GM21619 (cell line): ENCODE measurements at regions not wholly inside any gene's neighbourhood (a gene's known extent, or its start where the extent isn't known, plus 50 kb on each side); places are given as distances from the start of the nearest gene placed in this dataset.
"Not testable (repeated sequence)": the region's sequence is repeated elsewhere in the genome, so short reads cannot be mapped to it uniquely, and the experiment has no call there.

Experiments used
- ATAC-seq: cut with Tn5 transposase; IDR thresholded peaks from one replicate; pipeline ENCODE4 v1.9.1; 2021; ENCODE audit not compliant: unreplicated experiment

GRCh38 chr4:138460477-138461414 is 218.6 kb upstream of the SLC7A11 start:
- ATAC-seq = no peak

GRCh38 chr4:138458751-138459150 is 216.6 kb upstream of the SLC7A11 start:
- no peak for ATAC-seq

GRCh38 chr4:138456349-138456748 is 214.2 kb upstream of the SLC7A11 start:
- not testable (repeated sequence) for ATAC-seq

GRCh38 chr4:138455097-138455496 is 212.9 kb upstream of the SLC7A11 start:
- ATAC-seq = no peak

GRCh38 chr4:138452826-138453225 is 210.7 kb upstream of the SLC7A11 start:
- ATAC-seq = no peak

GRCh38 chr4:138451276-138451663 is 209.1 kb upstream of the SLC7A11 start:
- ATAC-seq = no peak

- ATAC-seq = no peak
Observed at GRCh38 chr4:138450546-138451275, 208.6 kb upstream of the SLC7A11 start.

- no peak for ATAC-seq
Observed at GRCh38 chr4:138449938-138450337, 207.8 kb upstream of the SLC7A11 start.

GRCh38 chr4:138448169-138448568 is 206.0 kb upstream of the SLC7A11 start:
- ATAC-seq = no peak

GRCh38 chr4:138446456-138446855 is 204.3 kb upstream of the SLC7A11 start:
- no peak for ATAC-seq

- ATAC-seq = no peak
Observed at GRCh38 chr4:138445098-138445497, 202.9 kb upstream of the SLC7A11 start.

GRCh38 chr4:138444260-138444659 is 202.1 kb upstream of the SLC7A11 start:
- ATAC-seq = no peak

GRCh38 chr4:138439143-138439581 is 197.0 kb upstream of the SLC7A11 start:
- no peak for ATAC-seq

GRCh38 chr4:138438608-138439007 is 196.5 kb upstream of the SLC7A11 start:
- ATAC-seq = no peak

GRCh38 chr4:138437263-138437851 is 195.2 kb upstream of the SLC7A11 start:
- no peak for ATAC-seq

- ATAC-seq = not testable (repeated sequence)
Observed at GRCh38 chr4:138435733-138436132, 193.6 kb upstream of the SLC7A11 start.

GRCh38 chr4:138435046-138435445 is 192.9 kb upstream of the SLC7A11 start:
- not testable (repeated sequence) for ATAC-seq

GRCh38 chr4:138428611-138429010 is 186.5 kb upstream of the SLC7A11 start:
- ATAC-seq = no peak

GRCh38 chr4:138426786-138427185 is 184.6 kb upstream of the SLC7A11 start:
- ATAC-seq = no peak

GRCh38 chr4:138420471-138420870 is 178.3 kb upstream of the SLC7A11 start:
- ATAC-seq = no peak

GRCh38 chr4:138414202-138414601 is 172.1 kb upstream of the SLC7A11 start:
- ATAC-seq = no peak

GRCh38 chr4:138413273-138413672 is 171.1 kb upstream of the SLC7A11 start:
- no peak for ATAC-seq
